PC-3 (cell line): ENCODE measurements at regions not wholly inside any gene's neighbourhood (a gene's known extent, or its start where the extent isn't known, plus 50 kb on each side); places are given as distances from the start of the nearest gene placed in this dataset.

ENCODE experiments used
- ATAC-seq: fragments of 200-7000 bp; cut with Tn5 transposase; 2 replicates; pipeline ENCODE4 v1.9.1; 2020; ENCODE audit warnings: mild to moderate bottlenecking, moderate library complexity
- BruUV-seq: library from RNA; stranded (reverse); fragments of 400-500 nt; replicated peaks from 2 replicates; lab custom pipeline; 2021; lab: Mats Ljungman, UMichigan
- CTCF ChIA-PET: fragments of 300-600 bp; sonication (Branson Sonifier 250); formaldehyde crosslinking; loops from one replicate; lab custom pipeline; 2022; ENCODE audit warnings: antibody characterized with exemption; lab: Charles Lee
- POLR2A ChIA-PET: fragments of 300-600 bp; sonication (Branson Sonifier 250); formaldehyde crosslinking; loops from one replicate; lab custom pipeline; 2022; ENCODE audit warnings: antibody characterized with exemption; ENCODE audit not compliant: unreplicated experiment; lab: Charles Lee
- DNase-seq: peaks from one replicate; pipeline ENCODE4 v3.0.0-alpha.2; 2015
- H2AFZ ChIP-seq: fragments of 300-600 bp; sonication (generic); 2 replicates; pipeline ENCODE4 v1.6.0; 2016; ENCODE audit warnings: antibody characterized with exemption, low read length
- H3F3A ChIP-seq: fragments of 300-600 bp; sonication (generic); one replicate; pipeline ENCODE4 v1.6.0; 2017; ENCODE audit warnings: antibody characterized with exemption, low read length, control low read depth, mild to moderate bottlenecking; ENCODE audit not compliant: unreplicated experiment
- H3K27ac ChIP-seq: fragments of 300-600 bp; sonication (generic); 2 replicates; pipeline ENCODE4 v1.5.1; 2016; ENCODE audit warnings: mild to moderate bottlenecking, low read length
- H3K27me3 ChIP-seq: fragments of 300-600 bp; sonication (generic); 2 replicates; pipeline ENCODE4 v1.6.1; 2016; ENCODE audit warnings: low read length, mixed read lengths
- H3K36me3 ChIP-seq: fragments of 300-600 bp; sonication (generic); 2 replicates; pipeline ENCODE4 v1.6.1; 2016; ENCODE audit warnings: low read depth, mixed run types, low read length, mixed read lengths
- H3K4me1 ChIP-seq: fragments of 300-600 bp; sonication (generic); 2 replicates; pipeline ENCODE4 v1.5.1; 2016; ENCODE audit warnings: low read length; ENCODE audit not compliant: insufficient read depth
- H3K4me2 ChIP-seq: fragments of 300-600 bp; sonication (generic); 2 replicates; pipeline ENCODE4 v1.6.0; 2016; ENCODE audit warnings: low read length
- H3K4me3 ChIP-seq: fragments of 300-600 bp; sonication (generic); 2 replicates; pipeline ENCODE4 v1.5.1; 2016; ENCODE audit warnings: mild to moderate bottlenecking, low read length, mixed read lengths
- H3K79me2 ChIP-seq: fragments of 300-600 bp; sonication (generic); 2 replicates; pipeline ENCODE4 v1.6.1; 2017; ENCODE audit warnings: low read length, mixed read lengths
- H3K9ac ChIP-seq: fragments of 300-600 bp; sonication (generic); 2 replicates; pipeline ENCODE4 v1.6.0; 2016; ENCODE audit warnings: mild to moderate bottlenecking, low read length
- H3K9me2 ChIP-seq: fragments of 300-600 bp; sonication (generic); replicated peaks from 2 replicates; pipeline ENCODE4 v1.6.1; 2016; ENCODE audit warnings: mixed run types, low read length, mixed read lengths
- H3K9me3 ChIP-seq: fragments of 300-600 bp; sonication (generic); 2 replicates; pipeline ENCODE4 v1.6.1; 2016; ENCODE audit warnings: low read length, mixed read lengths
- H4K20me1 ChIP-seq: fragments of 300-600 bp; sonication (generic); 2 replicates; pipeline ENCODE4 v1.6.1; 2016; ENCODE audit warnings: low read length, mixed read lengths
- CTCF ChIP-seq: fragments of 300-600 bp; sonication (generic); conservative IDR thresholded peaks from 2 replicates; pipeline ENCODE4 v1.5.1; 2017; ENCODE audit warnings: antibody characterized with exemption, low read depth, mild to moderate bottlenecking, low read length
- EZH2 ChIP-seq: fragments of 300-600 bp; sonication (generic); IDR thresholded peaks from one replicate; pipeline ENCODE4 v1.6.1; 2017; ENCODE audit warnings: antibody characterized with exemption, mild to moderate bottlenecking, low read length; ENCODE audit not compliant: unreplicated experiment
- EZH2phosphoT487 ChIP-seq: fragments of 300-600 bp; sonication (generic); IDR thresholded peaks from 2 replicates; pipeline ENCODE4 v1.6.1; 2018; ENCODE audit warnings: mild to moderate bottlenecking, antibody characterized with exemption, low read length, borderline replicate concordance
- intact Hi-C: fragments of 100-400 bp; cut with micrococcal nuclease; formaldehyde crosslinking; loops from 2 replicates; pipeline ENCODE4 v1.9.0; 2023

GRCh38 chr5:85441156-85441555 is 1056.5 kb upstream of the EDIL3 start:
- Histone ChIP-seq H3F3A (no peaks in the 10 kb centered on the region), H3K79me2 (no peaks in the 10 kb centered on the region), H3K27ac (no peak overlapping the region), H3K27me3 (0 out of 2 replicates have a peak, but pooled peaks cover 5% of the 10 kb centered on the region), H3K9me3 (no peaks in the 10 kb centered on the region), H3K9ac (no peak overlapping the region), H3K4me2 (no peak overlapping the region), H3K36me3 (no peaks in the 10 kb centered on the region), H3K4me3 (no peak overlapping the region), H3K4me1 (no peaks in the 10 kb centered on the region), H3K9me2 (no peaks in the 10 kb centered on the region), H2AFZ (no peak overlapping the region), H4K20me1 (no peaks in the 10 kb centered on the region)
- DNase-seq (no peak), ATAC-seq (no peak)
- ChIA-PET POLR2A (no interaction called here), CTCF (no interaction called here)
- TF ChIP-seq EZH2phosphoT487, result no peak
- TF ChIP-seq EZH2, result no peak
- no peak for TF ChIP-seq CTCF
- BruUV-seq, result no TSS peak
- intact Hi-C loops, result no loop called here

GRCh38 chr5:85441853-85442252 is 1057.2 kb upstream of the EDIL3 start:
- H3K36me3 ChIP-seq, result no peaks in the 10 kb centered on the region
- no peak overlapping the region for H3K4me3 ChIP-seq
- TF ChIP-seq EZH2phosphoT487, result no peak
- TF ChIP-seq CTCF, result no peak
- no peak for TF ChIP-seq EZH2
- no peaks in the 10 kb centered on the region for H3F3A ChIP-seq
- no peak overlapping the region for H3K27ac ChIP-seq
- H3K9me3 ChIP-seq, result no peaks in the 10 kb centered on the region
- H3K4me1 ChIP-seq, result no peaks in the 10 kb centered on the region
- H3K9me2 ChIP-seq, result no peaks in the 10 kb centered on the region
- DNase-seq (no peak), ATAC-seq (no peak)
- no TSS peak for BruUV-seq
- CTCF ChIA-PET, result no interaction called here
- H3K79me2 ChIP-seq, result no peaks in the 10 kb centered on the region
- H2AFZ ChIP-seq, result no peak overlapping the region
- no peak overlapping the region for H3K4me2 ChIP-seq
- no peak overlapping the region for H3K9ac ChIP-seq
- POLR2A ChIA-PET, result no interaction called here
- no peaks in the 10 kb centered on the region for H4K20me1 ChIP-seq
- intact Hi-C loops, result no loop called here
- H3K27me3 ChIP-seq, result 0 out of 2 replicates have a peak, but pooled peaks cover 5% of the 10 kb centered on the region

- H3F3A ChIP-seq, result no peaks in the 10 kb centered on the region
- H3K27me3 ChIP-seq, result peaks cover 10% of the 10 kb centered on the region; the same call in 1 of the 2 replicates
- H3K4me2 ChIP-seq, result no peak overlapping the region
- no TSS peak for BruUV-seq
- POLR2A ChIA-PET, result no interaction called here
- no peak overlapping the region for H2AFZ ChIP-seq
- no peaks in the 10 kb centered on the region for H3K9me2 ChIP-seq
- ATAC-seq (0 out of 2 replicates have a peak, but pooled peaks have one; percentile 15), DNase-seq (peak; percentile 9)
- no peaks in the 10 kb centered on the region for H3K36me3 ChIP-seq
- no peaks in the 10 kb centered on the region for H3K9me3 ChIP-seq
- H3K27ac ChIP-seq, result no peak overlapping the region
- no peak overlapping the region for H3K9ac ChIP-seq
- CTCF ChIA-PET, result no interaction called here
- no peaks in the 10 kb centered on the region for H4K20me1 ChIP-seq
- no peaks in the 10 kb centered on the region for H3K79me2 ChIP-seq
- peaks cover 5% of the 10 kb centered on the region; the same call in 1 of the 2 replicates for H3K4me1 ChIP-seq
- no peak overlapping the region for H3K4me3 ChIP-seq
- TF ChIP-seq EZH2phosphoT487, result no peak
- no peak for TF ChIP-seq EZH2
- no peak for TF ChIP-seq CTCF
- intact Hi-C loops, result no loop called here
These were observed 1067.8 kb upstream of the EDIL3 start for GRCh38 chr5:85452322-85453025.
